ENCODE measurements at regions not wholly inside any gene's neighbourhood (a gene's known extent, or its start where the extent isn't known, plus 50 kb on each side); places are given as distances from the start of the nearest gene placed in this dataset.

DNA sequence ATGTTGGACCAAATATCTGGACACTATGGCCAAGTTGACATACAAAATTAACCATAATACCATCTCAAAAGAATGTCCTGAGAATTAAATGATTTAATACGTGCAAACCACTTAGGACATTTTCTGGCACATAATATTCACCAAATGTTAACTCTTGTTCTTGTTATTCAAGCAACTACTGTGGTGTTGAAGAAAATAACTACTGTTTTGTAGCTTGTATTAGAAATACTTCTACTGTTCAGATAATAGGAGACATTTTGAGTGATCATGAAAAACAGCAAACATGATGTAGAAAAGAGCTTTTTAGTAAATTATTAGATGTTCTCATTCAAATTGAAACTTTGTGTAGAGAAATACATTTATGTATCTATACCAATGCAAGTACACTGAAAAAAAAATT is 140.7 kb upstream of the SMIM31 start:
- no peak for DNase-seq (ENCODE audit: low read depth)
- no peak overlapping the region for H3K4me3 ChIP-seq (ENCODE audit: control insufficient read depth, low read depth, low read length)

DNA sequence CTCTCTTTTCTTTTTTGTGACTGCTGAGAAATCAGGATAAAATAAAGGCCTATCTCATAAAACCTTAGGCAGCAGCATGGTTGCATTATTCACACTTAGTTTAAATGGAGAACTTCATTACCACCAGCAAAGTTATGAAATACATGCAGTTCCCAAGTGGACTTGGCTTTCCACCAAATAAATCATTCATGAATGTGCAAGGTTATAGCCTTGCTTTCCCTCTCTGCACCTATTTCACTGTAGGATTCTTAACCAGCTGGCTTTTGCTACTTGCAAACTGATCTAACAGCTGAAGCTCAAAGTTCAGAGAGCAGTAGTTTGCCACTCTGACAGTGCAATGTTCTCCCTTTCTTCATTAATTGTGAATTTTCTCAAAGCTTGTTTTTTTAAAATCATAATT is 140.1 kb upstream of the SMIM31 start:
- DNase-seq (ENCODE audit: low read depth) = no peak

More for the DNA sequence above, 140.7 kb upstream of the SMIM31 start:
- TF ChIP-seq, protein P1, sequence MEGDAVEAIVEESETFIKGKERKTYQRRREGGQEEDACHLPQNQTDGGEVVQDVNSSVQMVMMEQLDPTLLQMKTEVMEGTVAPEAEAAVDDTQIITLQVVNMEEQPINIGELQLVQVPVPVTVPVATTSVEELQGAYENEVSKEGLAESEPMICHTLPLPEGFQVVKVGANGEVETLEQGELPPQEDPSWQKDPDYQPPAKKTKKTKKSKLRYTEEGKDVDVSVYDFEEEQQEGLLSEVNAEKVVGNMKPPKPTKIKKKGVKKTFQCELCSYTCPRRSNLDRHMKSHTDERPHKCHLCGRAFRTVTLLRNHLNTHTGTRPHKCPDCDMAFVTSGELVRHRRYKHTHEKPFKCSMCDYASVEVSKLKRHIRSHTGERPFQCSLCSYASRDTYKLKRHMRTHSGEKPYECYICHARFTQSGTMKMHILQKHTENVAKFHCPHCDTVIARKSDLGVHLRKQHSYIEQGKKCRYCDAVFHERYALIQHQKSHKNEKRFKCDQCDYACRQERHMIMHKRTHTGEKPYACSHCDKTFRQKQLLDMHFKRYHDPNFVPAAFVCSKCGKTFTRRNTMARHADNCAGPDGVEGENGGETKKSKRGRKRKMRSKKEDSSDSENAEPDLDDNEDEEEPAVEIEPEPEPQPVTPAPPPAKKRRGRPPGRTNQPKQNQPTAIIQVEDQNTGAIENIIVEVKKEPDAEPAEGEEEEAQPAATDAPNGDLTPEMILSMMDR (IDR thresholded peaks at IDR 0.05; ENCODE audit: control insufficient read depth, insufficient read depth, low read depth, low read length, missing control alignments) = no peak

DNA sequence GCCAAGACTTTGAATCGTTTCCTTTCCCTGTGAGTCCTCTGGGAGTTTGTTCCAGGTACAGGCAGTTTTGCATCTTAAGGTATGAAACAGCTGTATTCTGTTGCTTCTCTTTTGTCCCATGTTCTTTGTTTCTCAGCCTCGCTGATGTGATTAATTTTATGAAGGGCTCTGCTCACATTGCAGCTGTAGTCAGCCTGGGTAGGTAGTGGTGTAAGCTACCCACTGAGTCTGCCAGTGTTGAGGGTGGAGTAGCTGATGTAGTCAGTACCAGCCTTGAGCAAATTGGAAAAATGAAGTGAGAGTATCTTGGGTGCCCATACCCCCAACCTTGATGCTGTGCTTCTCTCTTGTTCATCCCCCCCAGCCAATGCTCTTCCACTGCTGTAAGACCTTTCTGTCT is 139.6 kb upstream of the SMIM31 start:
- TF ChIP-seq, protein P1 (IDR thresholded peaks at IDR 0.05; ENCODE audit: control insufficient read depth, insufficient read depth, low read depth, low read length, missing control alignments) = no peak
- DNase-seq (ENCODE audit: low read depth) = no peak
- no peak overlapping the region for H3K4me3 ChIP-seq (ENCODE audit: control insufficient read depth, low read depth, low read length)

More for the DNA sequence above, 140.1 kb upstream of the SMIM31 start:
- TF ChIP-seq, protein P1 (IDR thresholded peaks at IDR 0.05; ENCODE audit: control insufficient read depth, insufficient read depth, low read depth, low read length, missing control alignments) = no peak
- no peak overlapping the region for H3K4me3 ChIP-seq (ENCODE audit: control insufficient read depth, low read depth, low read length)

DNA sequence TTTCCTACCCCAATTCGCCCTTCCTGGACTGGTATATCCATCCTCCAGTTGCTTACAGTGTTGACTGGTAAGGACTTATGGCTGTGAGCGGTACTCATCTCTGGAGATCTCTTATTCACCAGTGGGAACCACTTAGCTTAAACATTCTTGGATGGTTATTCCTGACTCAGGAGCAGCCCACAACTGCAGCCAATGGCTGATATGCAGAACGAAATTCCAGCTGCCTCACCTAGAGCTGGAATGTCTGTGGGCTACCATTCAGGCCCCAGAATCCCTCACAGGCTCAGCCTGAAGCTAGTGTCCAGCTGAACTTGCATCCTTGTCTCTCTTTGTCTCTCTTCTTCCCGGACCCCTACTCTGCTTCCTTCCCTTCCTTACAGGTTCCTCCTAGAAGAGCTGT is 138.9 kb upstream of the SMIM31 start:
- no peak for DNase-seq (ENCODE audit: low read depth)
- TF ChIP-seq, protein P1 (IDR thresholded peaks at IDR 0.05; ENCODE audit: control insufficient read depth, insufficient read depth, low read depth, low read length, missing control alignments) = no peak

DNA sequence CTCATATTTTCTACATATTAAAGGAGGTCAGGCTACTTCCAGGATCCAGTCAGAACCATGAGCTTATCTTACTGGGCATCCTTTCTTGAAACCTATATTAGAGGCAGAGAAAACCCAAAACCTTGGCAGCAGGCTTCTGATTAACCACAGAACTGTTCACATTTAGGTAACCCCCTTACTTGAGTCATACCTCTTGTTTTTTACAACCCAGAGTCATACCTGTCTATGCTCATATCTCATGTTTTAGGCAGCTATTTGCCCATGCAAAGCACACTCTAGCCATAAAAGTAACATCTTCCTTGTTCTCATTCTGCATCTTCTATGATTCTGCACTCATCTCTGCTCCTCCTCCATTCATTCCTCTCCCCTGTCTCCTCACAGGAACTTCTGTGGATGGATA is 138.0 kb upstream of the SMIM31 start:
- H3K4me3 ChIP-seq (ENCODE audit: control insufficient read depth, low read depth, low read length) = no peak overlapping the region
- DNase-seq (ENCODE audit: low read depth) = no peak
- TF ChIP-seq, protein P1 (IDR thresholded peaks at IDR 0.05; ENCODE audit: control insufficient read depth, insufficient read depth, low read depth, low read length, missing control alignments) = peak; percentile 3

More for the DNA sequence above, 138.9 kb upstream of the SMIM31 start:
- H3K4me3 ChIP-seq (ENCODE audit: control insufficient read depth, low read depth, low read length) = no peak overlapping the region

DNA sequence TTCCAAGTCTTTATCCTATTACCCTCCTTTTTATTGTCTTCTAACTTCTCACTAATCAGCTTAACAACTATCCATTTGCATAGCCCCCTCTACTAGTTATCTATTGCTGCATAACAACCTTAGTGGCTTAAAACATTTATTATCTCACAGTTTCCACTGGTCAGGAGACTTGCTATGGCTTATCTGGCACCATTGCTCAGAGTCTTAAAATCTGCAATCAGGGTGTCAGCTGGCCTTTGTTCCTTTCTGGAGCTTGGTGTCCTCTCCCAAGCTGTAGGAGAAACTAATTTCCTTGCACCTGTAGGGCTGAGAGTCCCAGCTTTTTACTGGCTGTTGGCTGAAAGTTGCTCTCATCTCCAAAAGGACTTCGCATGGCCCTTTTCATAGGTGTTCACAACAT is 137.0 kb upstream of the SMIM31 start:
- H3K4me3 ChIP-seq (ENCODE audit: control insufficient read depth, low read depth, low read length) = no peak overlapping the region
- no peak for DNase-seq (ENCODE audit: low read depth)
- TF ChIP-seq, protein P1 (IDR thresholded peaks at IDR 0.05; ENCODE audit: control insufficient read depth, insufficient read depth, low read depth, low read length, missing control alignments) = no peak

DNA sequence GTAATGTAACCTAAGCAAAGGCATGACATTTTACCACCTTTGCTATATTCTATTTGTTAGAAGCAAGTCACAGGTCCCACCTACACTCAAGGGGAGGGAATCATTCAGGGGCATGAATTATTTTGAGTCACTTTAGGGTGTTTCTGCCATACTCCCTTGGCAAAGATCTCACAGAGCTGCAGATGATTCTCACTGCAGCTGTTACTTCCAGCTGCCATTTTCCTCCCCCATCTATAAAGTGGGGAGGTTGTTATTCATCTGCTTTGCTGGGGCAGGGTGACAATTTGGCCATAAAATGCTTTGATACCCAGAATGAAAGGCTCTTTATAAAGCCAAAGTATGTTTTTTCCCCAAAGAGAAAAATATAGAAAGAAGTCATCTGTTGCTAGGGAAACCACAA is 136.5 kb upstream of the SMIM31 start:
- TF ChIP-seq, protein P1 (IDR thresholded peaks at IDR 0.05; ENCODE audit: control insufficient read depth, insufficient read depth, low read depth, low read length, missing control alignments) = no peak
- no peak overlapping the region for H3K4me3 ChIP-seq (ENCODE audit: control insufficient read depth, low read depth, low read length)
- no peak for DNase-seq (ENCODE audit: low read depth)

Measured in AG09309 (cell line).